ENCODE measurements at regions not wholly inside any gene's neighbourhood (a gene's known extent, or its start where the extent isn't known, plus 50 kb on each side); places are given as distances from the start of the nearest gene placed in this dataset.

GRCh38 chr1:38249001-38249400 is 202.4 kb upstream of the POU3F1 start:
- Histone ChIP-seq H3K27ac (no peak overlapping the region), H3K36me3 (no peaks in the 10 kb centered on the region), H3K4me3 (no peak overlapping the region), H3K9me3 (ENCODE audit: low read depth) (no peaks in the 10 kb centered on the region), H3K27me3 (no peaks in the 10 kb centered on the region), H3K4me1 (ENCODE audit: low read depth) (peaks cover 6% of the 10 kb centered on the region)
- TF ChIP-seq, protein P1, sequence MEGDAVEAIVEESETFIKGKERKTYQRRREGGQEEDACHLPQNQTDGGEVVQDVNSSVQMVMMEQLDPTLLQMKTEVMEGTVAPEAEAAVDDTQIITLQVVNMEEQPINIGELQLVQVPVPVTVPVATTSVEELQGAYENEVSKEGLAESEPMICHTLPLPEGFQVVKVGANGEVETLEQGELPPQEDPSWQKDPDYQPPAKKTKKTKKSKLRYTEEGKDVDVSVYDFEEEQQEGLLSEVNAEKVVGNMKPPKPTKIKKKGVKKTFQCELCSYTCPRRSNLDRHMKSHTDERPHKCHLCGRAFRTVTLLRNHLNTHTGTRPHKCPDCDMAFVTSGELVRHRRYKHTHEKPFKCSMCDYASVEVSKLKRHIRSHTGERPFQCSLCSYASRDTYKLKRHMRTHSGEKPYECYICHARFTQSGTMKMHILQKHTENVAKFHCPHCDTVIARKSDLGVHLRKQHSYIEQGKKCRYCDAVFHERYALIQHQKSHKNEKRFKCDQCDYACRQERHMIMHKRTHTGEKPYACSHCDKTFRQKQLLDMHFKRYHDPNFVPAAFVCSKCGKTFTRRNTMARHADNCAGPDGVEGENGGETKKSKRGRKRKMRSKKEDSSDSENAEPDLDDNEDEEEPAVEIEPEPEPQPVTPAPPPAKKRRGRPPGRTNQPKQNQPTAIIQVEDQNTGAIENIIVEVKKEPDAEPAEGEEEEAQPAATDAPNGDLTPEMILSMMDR (IDR thresholded peaks at IDR 0.05; ENCODE audit: low read depth, low read length): no peak
- no peak for DNase-seq (ENCODE audit: low read depth in 1 of 2, low spot score in 1 of 2)

DNA sequence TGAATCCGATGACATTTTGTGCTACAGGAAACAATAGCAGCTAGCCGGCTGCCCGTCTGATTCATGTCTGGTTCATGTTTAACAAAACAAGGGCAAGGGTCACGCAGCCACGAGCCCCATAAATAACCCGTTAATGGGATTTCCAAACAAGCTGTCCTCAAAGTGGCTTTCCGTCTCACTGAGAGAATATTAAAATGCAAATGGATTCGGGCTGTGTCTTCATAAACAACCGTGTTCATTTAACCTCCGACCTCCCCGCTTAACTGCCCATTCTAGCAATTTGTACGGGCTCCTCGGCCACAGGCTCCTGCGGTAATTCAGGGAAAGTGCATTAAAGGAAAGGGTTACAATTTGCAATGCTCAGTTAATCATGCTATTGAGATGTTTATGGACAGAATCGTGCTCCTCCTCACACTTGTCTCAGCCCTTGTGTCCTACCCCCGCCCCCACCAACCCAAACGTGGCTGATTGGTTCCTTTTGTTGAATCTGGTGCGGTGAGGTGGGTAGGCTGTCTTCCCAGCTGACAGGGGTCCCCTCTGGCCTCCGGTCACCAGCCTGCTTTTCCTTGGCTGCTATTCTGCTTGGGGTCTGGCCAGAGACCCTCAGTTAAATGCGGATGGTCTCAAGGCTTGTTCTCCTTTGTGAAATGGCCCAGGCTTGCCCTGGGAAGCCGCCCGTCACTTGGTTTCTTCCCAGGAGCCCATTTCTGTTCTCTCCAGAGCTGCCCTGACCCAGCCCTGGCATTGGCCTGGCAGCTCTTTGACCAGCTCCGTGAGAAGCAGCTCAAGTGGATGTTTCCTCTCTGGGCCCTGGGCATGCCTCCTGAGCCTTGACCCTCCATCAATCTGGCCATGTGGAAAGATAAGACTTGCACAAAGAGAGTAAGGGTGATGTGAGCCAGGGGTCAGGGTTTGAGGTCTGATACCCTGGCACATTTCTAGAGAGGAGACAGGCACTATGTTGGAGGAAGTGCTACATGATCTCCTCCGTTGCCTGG is 200.7 kb upstream of the POU3F1 start:
- no peak overlapping the region for H3K4me3 ChIP-seq
- no peak for DNase-seq (ENCODE audit: low read depth in 1 of 2, low spot score in 1 of 2)
- H3K9me3 ChIP-seq (ENCODE audit: low read depth): no peaks in the 10 kb centered on the region
- H3K27me3 ChIP-seq: no peaks in the 10 kb centered on the region
- H3K4me1 ChIP-seq (ENCODE audit: low read depth): peaks cover 6% of the 10 kb centered on the region
- no peaks in the 10 kb centered on the region for H3K36me3 ChIP-seq
- no peak overlapping the region for H3K27ac ChIP-seq
- TF ChIP-seq, protein P1 (IDR thresholded peaks at IDR 0.05; ENCODE audit: low read depth, low read length): no peak

- no peak for DNase-seq (ENCODE audit: low read depth in 1 of 2, low spot score in 1 of 2)
- no peak overlapping the region for H3K27ac ChIP-seq
- peaks cover 6% of the 10 kb centered on the region for H3K4me1 ChIP-seq (ENCODE audit: low read depth)
- H3K9me3 ChIP-seq (ENCODE audit: low read depth): no peaks in the 10 kb centered on the region
- no peaks in the 10 kb centered on the region for H3K36me3 ChIP-seq
- TF ChIP-seq, protein P1 (IDR thresholded peaks at IDR 0.05; ENCODE audit: low read depth, low read length): no peak
- no peak overlapping the region for H3K4me3 ChIP-seq
- H3K27me3 ChIP-seq: no peaks in the 10 kb centered on the region
Observed at GRCh38 chr1:38244218-38244845, 197.7 kb upstream of the POU3F1 start.

DNA sequence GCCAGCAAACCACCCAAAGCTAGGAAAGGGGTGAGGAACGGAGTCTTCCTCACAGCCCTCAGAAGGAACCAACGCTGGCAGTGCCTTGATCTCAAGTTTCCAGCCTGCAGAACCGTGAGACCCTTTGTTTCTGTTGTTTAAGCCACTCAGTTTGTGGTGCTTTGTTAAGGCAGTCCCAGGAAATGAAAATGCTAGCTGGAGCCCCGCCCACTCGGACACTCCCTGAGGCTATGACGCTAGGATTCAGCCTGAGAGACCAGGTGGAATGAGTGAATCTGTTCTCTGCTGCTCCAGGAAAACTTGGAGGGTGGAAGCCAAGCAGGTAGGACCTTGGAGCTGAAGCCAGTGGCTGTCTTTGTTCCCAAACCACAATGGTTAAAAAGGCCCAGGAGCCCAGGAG is 196.5 kb upstream of the POU3F1 start:
- no peak for DNase-seq (ENCODE audit: low read depth in 1 of 2, low spot score in 1 of 2)
- H3K4me1 ChIP-seq (ENCODE audit: low read depth): peaks cover 6% of the 10 kb centered on the region
- no peaks in the 10 kb centered on the region for H3K36me3 ChIP-seq
- H3K27ac ChIP-seq: no peak overlapping the region
- no peaks in the 10 kb centered on the region for H3K27me3 ChIP-seq
- H3K9me3 ChIP-seq (ENCODE audit: low read depth): no peaks in the 10 kb centered on the region
- TF ChIP-seq, protein P1 (IDR thresholded peaks at IDR 0.05; ENCODE audit: low read depth, low read length): no peak
- no peak overlapping the region for H3K4me3 ChIP-seq

GRCh38 chr1:38242506-38242905 is 195.9 kb upstream of the POU3F1 start:
- TF ChIP-seq, protein P1 (IDR thresholded peaks at IDR 0.05; ENCODE audit: low read depth, low read length): no peak
- no peaks in the 10 kb centered on the region for H3K36me3 ChIP-seq
- no peaks in the 10 kb centered on the region for H3K9me3 ChIP-seq (ENCODE audit: low read depth)
- no peak overlapping the region for H3K4me3 ChIP-seq
- DNase-seq (ENCODE audit: low read depth in 1 of 2, low spot score in 1 of 2): no peak
- H3K27ac ChIP-seq: no peak overlapping the region
- no peaks in the 10 kb centered on the region for H3K27me3 ChIP-seq
- H3K4me1 ChIP-seq (ENCODE audit: low read depth): peaks cover 6% of the 10 kb centered on the region

Measured in cardiac muscle cell (in vitro differentiated cells and primary cell).